ENCODE measurements at regions not wholly inside any gene's neighbourhood (a gene's known extent, or its start where the extent isn't known, plus 50 kb on each side); places are given as distances from the start of the nearest gene placed in this dataset.

DNA sequence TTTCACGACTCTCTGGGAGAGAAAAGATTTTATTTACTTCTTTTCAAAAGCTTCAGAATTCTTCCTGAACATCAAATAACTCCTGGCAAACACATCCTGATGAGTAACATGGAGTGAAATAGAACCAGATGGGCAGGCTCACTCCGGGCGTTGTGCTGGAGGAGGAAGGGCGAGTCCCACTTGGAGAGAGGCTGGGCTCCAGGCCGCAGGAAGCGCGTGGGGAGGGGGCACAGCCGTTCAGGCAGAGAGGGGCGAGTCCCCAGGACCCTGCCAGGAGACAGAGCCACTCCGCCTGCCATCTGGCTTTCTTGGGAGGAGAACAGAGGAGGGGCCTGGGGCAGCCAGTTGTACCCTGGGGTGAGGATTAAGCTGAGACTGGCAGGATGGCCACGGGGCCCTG, 265.9 kb upstream of the ZMIZ1 start:
- Histone ChIP-seq H3K9me2 (replicated peaks; ENCODE audit: low read length) (no peaks in the 10 kb centered on the region), H3K27me3 (ENCODE audit: low read length) (no peaks in the 10 kb centered on the region), H3K79me2 (ENCODE audit: low read length) (no peaks in the 10 kb centered on the region), H3K4me3 (ENCODE audit: low read length) (no peak overlapping the region), H3K4me1 (ENCODE audit: insufficient read depth, low read length) (peaks cover 59% of the 10 kb centered on the region), H2AFZ (ENCODE audit: low read length) (peak overlapping the region; percentile 50), H3K9ac (ENCODE audit: low read length) (0 out of 2 replicates have a peak overlapping the region, but pooled peaks have one; percentile 0), H3K4me2 (ENCODE audit: low read length) (peak overlapping the region; percentile 38), H3K9me3 (ENCODE audit: low read length) (peaks cover 9% of the 10 kb centered on the region; the same call in 1 of the 2 replicates), H3K27ac (ENCODE audit: low read length) (peak overlapping the region; percentile 16), H3K36me3 (ENCODE audit: low read depth, low read length) (no peaks in the 10 kb centered on the region), H3F3A (ENCODE audit: low read length, unreplicated experiment) (peaks cover 6% of the 10 kb centered on the region), H4K20me1 (ENCODE audit: low read length) (no peaks in the 10 kb centered on the region)
- ATAC-seq (peak; percentile 61), DNase-seq (peak; percentile 99)
- ChIA-PET POLR2A (ENCODE audit: unreplicated experiment) (interaction anchor here (0.6 to 0.7 kb wide), 3 partner anchors 12 to 543 kb away, joined by 3 to 8 read pairs (median 3); no protein-coding TSS in a partner anchor), CTCF (interaction anchor here (0.6 to 1.5 kb wide), 2 partner anchors 171 to 393 kb away, joined by 3 to 5 read pairs; no protein-coding TSS in a partner anchor)
- intact Hi-C loops (cut with micrococcal nuclease): loop anchor here (10.0 kb wide), 1 partner anchor 758 kb away; no protein-coding TSS in a partner anchor
- no TSS peak for BruUV-seq (replicated peaks)
- no peak for TF ChIP-seq EZH2phosphoT487 (IDR thresholded peaks at IDR 0.05; ENCODE audit: borderline replicate concordance, low read length)
- no peak for TF ChIP-seq EZH2 (IDR thresholded peaks at IDR 0.05; ENCODE audit: low read length, unreplicated experiment)
- TF ChIP-seq, protein P1, sequence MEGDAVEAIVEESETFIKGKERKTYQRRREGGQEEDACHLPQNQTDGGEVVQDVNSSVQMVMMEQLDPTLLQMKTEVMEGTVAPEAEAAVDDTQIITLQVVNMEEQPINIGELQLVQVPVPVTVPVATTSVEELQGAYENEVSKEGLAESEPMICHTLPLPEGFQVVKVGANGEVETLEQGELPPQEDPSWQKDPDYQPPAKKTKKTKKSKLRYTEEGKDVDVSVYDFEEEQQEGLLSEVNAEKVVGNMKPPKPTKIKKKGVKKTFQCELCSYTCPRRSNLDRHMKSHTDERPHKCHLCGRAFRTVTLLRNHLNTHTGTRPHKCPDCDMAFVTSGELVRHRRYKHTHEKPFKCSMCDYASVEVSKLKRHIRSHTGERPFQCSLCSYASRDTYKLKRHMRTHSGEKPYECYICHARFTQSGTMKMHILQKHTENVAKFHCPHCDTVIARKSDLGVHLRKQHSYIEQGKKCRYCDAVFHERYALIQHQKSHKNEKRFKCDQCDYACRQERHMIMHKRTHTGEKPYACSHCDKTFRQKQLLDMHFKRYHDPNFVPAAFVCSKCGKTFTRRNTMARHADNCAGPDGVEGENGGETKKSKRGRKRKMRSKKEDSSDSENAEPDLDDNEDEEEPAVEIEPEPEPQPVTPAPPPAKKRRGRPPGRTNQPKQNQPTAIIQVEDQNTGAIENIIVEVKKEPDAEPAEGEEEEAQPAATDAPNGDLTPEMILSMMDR (conservative IDR thresholded peaks at IDR 0.05; ENCODE audit: low read depth, low read length): no peak

DNA sequence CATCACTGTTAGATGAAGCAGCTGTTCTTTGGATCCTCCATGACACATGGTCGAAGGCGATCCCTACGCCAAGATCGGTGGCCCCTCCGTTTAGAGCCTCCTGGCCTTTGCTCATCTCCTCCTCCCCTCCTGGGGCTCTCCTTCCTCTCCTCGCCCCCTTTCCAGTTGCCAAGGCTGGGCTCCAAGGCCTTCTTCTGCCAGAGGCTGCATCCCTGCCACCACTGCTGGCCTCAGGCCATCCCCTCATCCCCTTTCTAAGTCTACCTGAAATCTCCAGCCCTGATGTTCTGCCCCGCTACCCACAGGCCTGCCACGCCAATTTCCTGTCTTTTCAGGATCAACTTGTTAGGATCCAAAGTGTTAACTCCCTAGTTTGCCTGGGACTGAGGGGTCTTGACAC, 265.1 kb upstream of the ZMIZ1 start:
- H3K9me2 ChIP-seq (replicated peaks; ENCODE audit: low read length): no peaks in the 10 kb centered on the region
- H3K4me1 ChIP-seq (ENCODE audit: insufficient read depth, low read length): peaks cover 59% of the 10 kb centered on the region
- H3K9me3 ChIP-seq (ENCODE audit: low read length): peaks cover 9% of the 10 kb centered on the region; the same call in 1 of the 2 replicates
- no peak overlapping the region for H2AFZ ChIP-seq (ENCODE audit: low read length)
- POLR2A ChIA-PET (ENCODE audit: unreplicated experiment): interaction anchor here (0.6 kb wide), 1 partner anchor 209 kb away, joined by 3 read pairs; no protein-coding TSS in a partner anchor
- H3K27me3 ChIP-seq (ENCODE audit: low read length): no peaks in the 10 kb centered on the region
- no peak for ATAC-seq
- BruUV-seq (replicated peaks): no TSS peak
- CTCF ChIA-PET: no interaction called here
- no peak overlapping the region for H3K4me2 ChIP-seq (ENCODE audit: low read length)
- H3F3A ChIP-seq (ENCODE audit: low read length, unreplicated experiment): peaks cover 6% of the 10 kb centered on the region
- intact Hi-C loops (cut with micrococcal nuclease): loop anchor here (2.0 to 10.0 kb wide), 3 partner anchors 161 to 759 kb away; no protein-coding TSS in a partner anchor
- no peak for DNase-seq
- TF ChIP-seq EZH2phosphoT487 (IDR thresholded peaks at IDR 0.05; ENCODE audit: borderline replicate concordance, low read length) (no peak), EZH2 (IDR thresholded peaks at IDR 0.05; ENCODE audit: low read length, unreplicated experiment) (no peak)
- TF ChIP-seq, protein P1 (conservative IDR thresholded peaks at IDR 0.05; ENCODE audit: low read depth, low read length): no peak
- no peak overlapping the region for H3K27ac ChIP-seq (ENCODE audit: low read length)
- H4K20me1 ChIP-seq (ENCODE audit: low read length): no peaks in the 10 kb centered on the region
- H3K36me3 ChIP-seq (ENCODE audit: low read depth, low read length): no peaks in the 10 kb centered on the region
- H3K9ac ChIP-seq (ENCODE audit: low read length): no peak overlapping the region
- no peak overlapping the region for H3K4me3 ChIP-seq (ENCODE audit: low read length)
- H3K79me2 ChIP-seq (ENCODE audit: low read length): no peaks in the 10 kb centered on the region

Measured in PC-3 (cell line).